H1 (cell line): ENCODE measurements at regions not wholly inside any gene's neighbourhood (a gene's known extent, or its start where the extent isn't known, plus 50 kb on each side); places are given as distances from the start of the nearest gene placed in this dataset.

Source experiments
- CTCF ChIA-PET: fragments of 300-600 bp; sonication (Branson Sonifier 250); formaldehyde crosslinking; loops from one replicate; lab custom pipeline; 2021; ENCODE audit not compliant: partially characterized antibody; lab: Charles Lee
- POLR2A ChIA-PET: fragments of 300-600 bp; sonication (Branson Sonifier 250); formaldehyde crosslinking; loops from one replicate; lab custom pipeline; 2021; ENCODE audit warnings: inconsistent platforms; ENCODE audit not compliant: partially characterized antibody; lab: Charles Lee
- DNase-seq, 2 experiments: peaks; one replicate each; pipeline versions ENCODE4 v3.0.0 to v3.0.0-alpha.2; 2010 to 2022; ENCODE audit warnings: low spot score in 2 of 2, low read depth in 1 of 2, mixed read lengths in 1 of 2
- FAIRE-seq: peaks from 2 replicates; lab custom pipeline; 2011; peaks lifted over from hg19 to GRCh38; lab: Jason Lieb, UNC
- H2AFZ ChIP-seq: 2 replicates; pipeline ENCODE4 v1.8.1; 2012; ENCODE audit warnings: low read length, inconsistent platforms
- H2AK5ac ChIP-seq: 2 replicates; pipeline ENCODE4 v1.6.1; 2013; ENCODE audit warnings: low read depth, low read length
- H2BK120ac ChIP-seq: replicated peaks from 2 replicates; pipeline ENCODE3; 2013; ENCODE audit warnings: low read depth, low read length, inconsistent platforms
- H2BK12ac ChIP-seq: 2 replicates; pipeline ENCODE4 v1.6.1; 2013; ENCODE audit warnings: low read depth, low read length
- H2BK15ac ChIP-seq: 2 replicates; pipeline ENCODE4 v1.6.1; 2013; ENCODE audit warnings: low read length
- H2BK20ac ChIP-seq: 2 replicates; pipeline ENCODE4 v1.6.1; 2013; ENCODE audit warnings: low read length
- H2BK5ac ChIP-seq: 2 replicates; pipeline ENCODE4 v1.6.1; 2013; ENCODE audit warnings: low read depth, low read length
- H3K14ac ChIP-seq: 2 replicates; pipeline ENCODE4 v1.6.1; 2013; ENCODE audit warnings: inconsistent platforms; ENCODE audit not compliant: insufficient read length
- H3K18ac ChIP-seq: 2 replicates; pipeline ENCODE4 v1.6.1; 2013; ENCODE audit warnings: low read length; ENCODE audit errors: extremely low read depth
- H3K23ac ChIP-seq: 2 replicates; pipeline ENCODE4 v1.6.1; 2013; ENCODE audit warnings: inconsistent platforms; ENCODE audit not compliant: insufficient read length
- H3K23me2 ChIP-seq: 2 replicates; pipeline ENCODE4 v1.6.1; 2013; ENCODE audit warnings: low read depth, low read length
- H3K27ac ChIP-seq: 2 replicates; pipeline ENCODE4 v1.6.1; 2011; ENCODE audit warnings: low read depth, low read length, inconsistent platforms
- H3K27me3 ChIP-seq, 4 experiments: replicated peaks in 1 of 4; 1 replicate in 1 of 4; 2 replicates in 3 of 4; pipeline versions ENCODE4 v1.6.1 to v1.8.1; 2011 to 2013; ENCODE audit warnings: low read length in 3 of 4, mild to moderate bottlenecking in 3 of 4, inconsistent platforms in 2 of 4, mixed read lengths in 2 of 4, moderate library complexity in 1 of 4; ENCODE audit not compliant: control insufficient read depth in 3 of 4, insufficient read depth in 3 of 4; ENCODE audit errors: extremely low read depth in 1 of 4
- H3K36me3 ChIP-seq, 4 experiments: 2 replicates each; pipeline versions ENCODE4 v1.6.1 to v1.8.1; 2011 to 2013; ENCODE audit warnings: mild to moderate bottlenecking in 4 of 4, low read length in 3 of 4, moderate library complexity in 2 of 4, control low read depth in 1 of 4, inconsistent platforms in 1 of 4; ENCODE audit not compliant: insufficient read depth in 4 of 4, control insufficient read depth in 2 of 4
- H3K4ac ChIP-seq: replicated peaks from 2 replicates; pipeline ENCODE3; 2013; ENCODE audit warnings: low read length, low read depth, mixed read lengths, inconsistent platforms; ENCODE audit not compliant: insufficient read length
- H3K4me1 ChIP-seq, 4 experiments: replicated peaks in 1 of 4; 1 replicate in 1 of 4; 2 replicates in 3 of 4; pipeline versions ENCODE4 v1.6.1 to v1.8.1; 2011 to 2013; ENCODE audit warnings: low read length in 3 of 4, inconsistent platforms in 2 of 4, mixed read lengths in 1 of 4; ENCODE audit not compliant: insufficient read depth in 4 of 4, control insufficient read depth in 3 of 4
- H3K4me2 ChIP-seq, 2 experiments: 2 replicates each; pipeline versions ENCODE4 v1.6.1 to v1.8.1; 2011 to 2013; ENCODE audit warnings: low read depth in 2 of 2, low read length in 2 of 2, control low read depth in 1 of 2, inconsistent platforms in 1 of 2, mild to moderate bottlenecking in 1 of 2; ENCODE audit not compliant: insufficient read depth in 1 of 2
- H3K4me3 ChIP-seq, 4 experiments: fragments of 200-600, 300-600 bp in 1 of 4; sonication (generic), shearing (Covaris generic), sonication (Bioruptor Twin) in 1 of 4; 2 replicates each; pipeline versions ENCODE4 v1.5.1 to v1.8.1; 2011 to 2016; ENCODE audit warnings: low read length in 4 of 4, low read depth in 3 of 4, control low read depth in 2 of 4, inconsistent platforms in 2 of 4, mild to moderate bottlenecking in 2 of 4, mixed read lengths in 1 of 4, moderate library complexity in 1 of 4; ENCODE audit not compliant: insufficient read depth in 2 of 4; ENCODE audit errors: extremely low read depth in 1 of 4
- H3K56ac ChIP-seq: replicated peaks from 2 replicates; pipeline ENCODE3; 2013; ENCODE audit warnings: low read depth, mild to moderate bottlenecking, mixed read lengths, low read length, inconsistent platforms; ENCODE audit not compliant: insufficient read length
- H3K79me1 ChIP-seq: 2 replicates; pipeline ENCODE4 v1.6.1; 2013; ENCODE audit warnings: low read depth, low read length, control low read depth
- H3K79me2 ChIP-seq, 2 experiments: 2 replicates each; pipeline versions ENCODE4 v1.6.1 to v1.8.1; 2012 to 2013; ENCODE audit warnings: low read length in 2 of 2, mild to moderate bottlenecking in 2 of 2, inconsistent platforms in 1 of 2; ENCODE audit not compliant: insufficient read depth in 2 of 2, control insufficient read depth in 1 of 2
- H3K9ac ChIP-seq, 4 experiments: replicated peaks in 1 of 4; 1 replicate in 1 of 4; 2 replicates in 3 of 4; pipeline versions ENCODE4 v1.6.1 to v1.8.1; 2011 to 2013; ENCODE audit warnings: low read depth in 3 of 4, low read length in 3 of 4, control low read depth in 2 of 4, mild to moderate bottlenecking in 2 of 4, moderate library complexity in 2 of 4, inconsistent platforms in 1 of 4; ENCODE audit errors: extremely low read depth in 1 of 4
- H3K9me3 ChIP-seq, 2 experiments: 2 replicates each; pipeline versions ENCODE4 v1.6.1 to v1.8.1; 2012 to 2013; ENCODE audit warnings: mild to moderate bottlenecking in 2 of 2, moderate library complexity in 2 of 2, control low read depth in 1 of 2, inconsistent platforms in 1 of 2, low read depth in 1 of 2, low read length in 1 of 2, mixed read lengths in 1 of 2; ENCODE audit not compliant: insufficient read depth in 2 of 2
- H4K20me1 ChIP-seq, 2 experiments: replicated peaks in 1 of 2; 2 replicates each; pipeline versions ENCODE3 to v1.8.1; 2011 to 2013; ENCODE audit warnings: inconsistent platforms in 2 of 2, low read length in 2 of 2, mild to moderate bottlenecking in 1 of 2; ENCODE audit not compliant: insufficient read depth in 2 of 2, control insufficient read depth in 1 of 2
- H4K5ac ChIP-seq: 2 replicates; pipeline ENCODE4 v1.6.1; 2013; ENCODE audit warnings: low read length, low read depth, mixed read lengths, inconsistent platforms; ENCODE audit not compliant: insufficient read length
- H4K8ac ChIP-seq: 2 replicates; pipeline ENCODE4 v1.8.0; 2013; ENCODE audit warnings: mild to moderate bottlenecking, moderate library complexity, low read length, inconsistent platforms; ENCODE audit not compliant: insufficient read depth; ENCODE audit errors: extremely low read depth
- H4K91ac ChIP-seq: replicated peaks from 2 replicates; pipeline ENCODE3; 2013; ENCODE audit warnings: low read length, mixed read lengths, inconsistent platforms; ENCODE audit not compliant: insufficient read length
- WGBS, 2 experiments: shearing (Covaris generic) in 1 of 2; methylation state at CpG; one replicate each; pipeline versions ENCODE4 v1.1.6 to v1.1.7; 2013 to 2015; ENCODE audit warnings: low lambda C conversion rate in 2 of 2, mixed read lengths in 2 of 2, inconsistent platforms in 1 of 2, low coverage in 1 of 2, missing lambda C conversion rate in 1 of 2; ENCODE audit not compliant: insufficient replicate concordance in 2 of 2, insufficient coverage in 1 of 2, insufficient read length in 1 of 2; ENCODE audit errors: extremely low coverage in 1 of 2, missing lambda C conversion rate in 1 of 2; 5-methylcytosine and 5-hydroxymethylcytosine counted together

DNA sequence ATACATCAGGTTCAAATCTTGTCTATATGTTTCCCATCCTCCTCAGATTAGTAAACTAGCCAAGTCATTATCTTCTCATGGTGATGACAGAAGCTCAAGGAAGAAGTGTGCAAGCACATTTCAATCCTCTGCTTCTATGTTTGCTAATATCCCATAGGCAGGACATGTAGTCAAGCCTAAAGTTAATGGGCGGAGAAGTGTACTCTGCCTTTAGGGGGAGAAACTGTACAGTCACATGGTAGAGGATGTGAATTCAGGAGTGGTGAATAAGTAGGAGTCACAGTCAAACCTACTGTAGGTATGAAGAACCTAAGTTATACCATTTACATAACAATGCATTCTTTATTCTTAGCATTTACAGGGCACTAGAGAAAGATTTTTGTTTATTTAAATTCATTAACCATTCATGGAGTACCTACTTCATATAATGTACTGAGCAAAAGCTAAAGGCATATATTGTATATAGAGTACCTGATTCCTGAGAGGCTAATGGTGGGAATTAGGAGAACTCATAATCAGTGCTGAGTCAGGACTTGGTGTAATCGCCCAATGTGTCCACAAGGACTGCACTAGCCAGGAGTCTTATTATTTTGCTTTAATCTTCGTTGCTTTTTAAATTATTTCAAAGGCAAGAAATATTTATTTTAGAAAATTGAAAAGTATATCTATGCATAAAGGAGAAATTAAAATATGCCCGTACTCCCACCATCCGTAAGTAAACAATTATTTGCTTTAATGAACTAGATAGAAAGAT, 394.3 kb upstream of the ETAA1 start:
- no peak overlapping the region for H3K18ac ChIP-seq
- H4K91ac ChIP-seq = no peak overlapping the region
- no peak overlapping the region for H4K8ac ChIP-seq
- FAIRE-seq (no peak), DNase-seq (no peak)
- no peaks in the 10 kb centered on the region for H3K23me2 ChIP-seq
- WGBS, 2 experiments = 91% methylated on average over 5 of the region's 5 CpGs; no CpG with 5 or more reads in 1 of the 2 experiments
- H2AFZ ChIP-seq = no peak overlapping the region
- no peaks in the 10 kb centered on the region for H3K9me3 ChIP-seq
- H4K20me1 ChIP-seq = no peaks in the 10 kb centered on the region
- no peak overlapping the region for H4K5ac ChIP-seq
- H3K4me3 ChIP-seq = no peak overlapping the region
- H3K4me1 ChIP-seq = no peaks in the 10 kb centered on the region
- no peak overlapping the region for H3K56ac ChIP-seq
- no peak overlapping the region for H3K4me2 ChIP-seq
- H2BK12ac ChIP-seq = no peak overlapping the region
- H3K79me1 ChIP-seq = no peaks in the 10 kb centered on the region
- no peak overlapping the region for H3K23ac ChIP-seq
- no peak overlapping the region for H2BK20ac ChIP-seq
- no peak overlapping the region for H3K4ac ChIP-seq
- H2BK5ac ChIP-seq = no peak overlapping the region
- H2AK5ac ChIP-seq = no peak overlapping the region
- no peak overlapping the region for H3K27ac ChIP-seq
- ChIA-PET CTCF (interaction anchor here (0.6 to 1.5 kb wide), 7 partner anchors 11 to 943 kb away, joined by 3 to 4 read pairs (median 3); no protein-coding TSS in a partner anchor), POLR2A (no interaction called here)
- no peak overlapping the region for H2BK15ac ChIP-seq
- H3K14ac ChIP-seq = no peak overlapping the region
- H3K27me3 ChIP-seq = no peaks in the 10 kb centered on the region
- H3K36me3 ChIP-seq = no peaks in the 10 kb centered on the region
- no peak overlapping the region for H2BK120ac ChIP-seq
- H3K9ac ChIP-seq = no peak overlapping the region
- H3K79me2 ChIP-seq = no peaks in the 10 kb centered on the region
